Gastroesophageal sphincter (tissue), 3 donors: ENCODE measurements at regions not wholly inside any gene's neighbourhood (a gene's known extent, or its start where the extent isn't known, plus 50 kb on each side); places are given as distances from the start of the nearest gene placed in this dataset.

ENCODE experiments used
- CTCF ChIP-seq, 4 experiments: fragments of 200-600 bp in 2 of 4; fragments of 450-650 bp in 2 of 4; sonication (generic) in 1 of 4; IDR thresholded peaks; one replicate each; pipeline ENCODE4 v1.5.1; 2017 to 2019; ENCODE audit warnings: antibody characterized with exemption in 4 of 4, mild to moderate bottlenecking in 2 of 4, moderate library complexity in 2 of 4
- POLR2A ChIP-seq, 2 donors: fragments of 450-650 bp; IDR thresholded peaks; one replicate each; pipeline ENCODE4 v1.6.1; 2017; ENCODE audit warnings: antibody characterized with exemption in 2 of 2, mild to moderate bottlenecking in 2 of 2, moderate library complexity in 1 of 2
- POLR2AphosphoS5 ChIP-seq: sonication (generic); formaldehyde crosslinking; IDR thresholded peaks from one replicate; pipeline ENCODE4 v1.6.1; 2017; ENCODE audit warnings: antibody characterized with exemption

DNA sequence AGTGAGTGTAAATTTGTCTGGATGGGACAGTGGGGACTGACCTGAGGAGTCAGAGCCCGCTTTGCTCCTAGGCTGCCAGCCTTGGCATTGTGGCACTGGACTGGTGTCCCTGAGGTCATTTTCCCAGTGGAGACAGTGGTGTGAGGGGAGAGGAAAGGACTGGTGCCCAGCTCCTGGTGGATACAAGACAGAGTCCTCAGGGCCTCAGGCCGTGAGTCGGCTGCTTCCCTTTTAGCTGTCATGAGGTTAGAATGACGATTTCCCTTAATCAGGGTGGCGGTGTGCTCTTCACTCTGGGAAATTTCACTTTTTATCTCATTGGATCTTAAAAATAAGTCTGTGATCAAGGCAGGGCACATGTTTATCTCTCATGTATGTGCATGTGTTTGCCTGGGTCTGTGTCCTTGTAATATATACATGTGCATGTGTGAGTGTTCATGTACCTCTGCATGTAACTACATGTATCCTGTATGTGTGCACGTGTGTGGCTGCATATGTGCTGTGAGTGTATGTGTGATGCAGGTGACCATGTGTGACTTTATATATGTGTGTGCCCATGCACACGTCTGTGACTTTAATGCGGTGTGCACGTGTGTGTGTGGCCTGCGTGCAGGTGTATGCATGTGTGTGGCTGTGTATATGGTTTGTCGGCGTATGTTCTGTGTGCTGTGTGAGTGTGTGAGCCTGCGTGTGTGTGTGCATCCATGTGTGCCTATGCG is 55.7 kb downstream of the GLI2 start:
- TF ChIP-seq CTCF (IDR thresholded peaks at IDR 0.05) (no peak), POLR2AphosphoS5 (no peak), POLR2A (IDR thresholded peaks at IDR 0.05) (no peak)
